ENCODE measurements at regions not wholly inside any gene's neighbourhood (a gene's known extent, or its start where the extent isn't known, plus 50 kb on each side); places are given as distances from the start of the nearest gene placed in this dataset.

DNA sequence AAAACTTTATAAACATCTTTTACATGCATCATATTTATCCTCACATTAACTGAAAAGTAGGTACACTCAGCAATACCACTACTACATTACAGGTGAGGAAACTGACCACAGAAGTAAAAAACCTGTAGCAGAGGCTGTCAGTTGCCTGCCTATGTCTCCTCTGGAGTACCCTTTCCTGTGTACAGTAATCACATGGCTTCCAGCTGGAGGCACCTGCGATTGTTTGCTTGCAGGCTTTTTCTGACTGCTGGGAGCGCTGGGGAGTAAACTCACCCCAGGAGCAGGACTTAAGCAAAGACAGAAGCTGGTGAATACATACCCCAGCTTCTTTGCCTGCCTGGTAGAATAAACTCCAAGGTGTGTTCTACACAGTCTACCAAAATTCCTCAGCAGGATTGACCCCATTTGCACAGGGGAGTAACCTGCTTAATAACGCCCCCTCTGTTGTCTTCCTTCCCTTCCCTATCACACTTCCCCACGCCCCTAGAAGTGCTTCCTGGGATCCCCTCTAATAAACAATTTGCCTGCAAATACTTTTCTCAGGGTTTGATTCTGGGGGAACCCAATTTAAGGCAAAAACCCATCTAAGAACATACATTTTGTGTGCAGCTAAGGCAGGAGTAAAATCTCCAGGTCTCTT is 138.9 kb downstream of the PTH2R start:
- peak; percentile 33 for DNase-seq

DNA sequence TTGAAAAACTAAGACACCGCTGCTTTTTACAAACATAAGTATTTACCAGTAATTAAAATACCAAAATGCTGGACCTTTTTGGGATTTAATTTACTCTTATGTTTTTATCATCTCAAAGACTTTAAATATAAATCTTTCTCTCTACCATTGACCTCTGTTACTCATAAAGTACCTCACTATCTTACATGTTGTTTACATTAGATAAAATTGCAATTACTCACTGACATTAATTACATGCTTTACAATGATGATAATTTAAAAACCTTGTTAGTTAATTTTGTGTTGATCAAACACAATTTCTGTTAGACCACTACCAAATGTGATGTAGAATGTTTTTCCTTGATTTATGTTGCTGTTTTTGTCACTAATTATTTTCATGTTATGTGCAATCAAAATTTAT is 139.5 kb downstream of the PTH2R start:
- DNase-seq: no peak

DNA sequence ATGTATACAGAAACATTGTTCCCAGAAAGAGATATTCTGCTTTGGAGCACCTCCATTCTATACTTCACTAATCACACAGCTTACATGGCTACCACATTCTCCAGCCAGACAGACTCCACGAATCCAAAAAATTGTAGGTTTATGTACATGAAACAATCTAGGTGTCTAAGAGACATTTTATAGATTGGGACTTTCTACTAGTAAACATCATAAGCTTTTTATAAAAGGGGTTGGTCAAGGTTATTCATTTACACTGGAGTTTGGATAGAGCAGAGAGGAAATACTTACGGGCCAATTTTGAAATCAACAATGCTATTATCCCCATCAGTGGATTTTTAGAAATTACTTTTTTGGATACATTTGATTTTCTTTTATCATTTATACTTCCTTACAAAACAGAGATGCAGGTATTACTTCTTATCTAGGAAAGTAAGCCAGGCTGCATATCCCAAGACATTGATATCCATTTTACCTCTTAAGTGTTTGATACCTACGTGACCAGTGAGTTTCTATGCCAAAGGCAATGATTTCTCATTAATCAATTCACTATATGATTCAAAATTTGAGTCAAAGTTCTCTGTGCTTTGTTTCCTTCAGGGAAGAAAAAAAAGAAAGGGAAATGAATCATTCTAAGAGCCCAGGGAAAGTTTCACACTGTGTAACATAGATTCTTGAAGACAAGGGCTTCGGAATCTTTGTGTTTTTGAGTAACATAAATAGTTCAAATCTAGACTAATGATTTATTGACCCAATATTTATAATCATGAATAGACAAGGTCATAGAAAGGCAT is 140.5 kb downstream of the PTH2R start:
- no peak for DNase-seq

DNA sequence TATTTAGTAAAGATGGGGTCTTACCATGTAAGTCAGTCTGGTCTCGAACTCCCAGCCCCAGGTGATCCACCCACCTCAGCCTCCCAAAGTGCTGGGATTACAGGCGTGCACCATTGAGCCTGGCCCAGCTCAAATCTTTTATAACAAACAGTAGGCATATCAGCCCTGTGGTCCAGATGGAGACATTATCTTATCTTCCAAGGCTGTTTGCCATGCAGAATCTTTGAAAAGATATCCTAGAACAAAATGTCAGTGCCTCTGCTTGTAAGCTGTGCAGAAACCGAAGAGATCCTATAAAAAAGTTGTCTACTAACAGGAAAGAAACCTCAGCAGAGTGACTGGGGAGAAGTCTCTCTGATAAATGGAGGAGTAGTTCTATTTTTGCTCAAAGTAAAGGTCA is 142.1 kb downstream of the PTH2R start:
- DNase-seq: peak; percentile 54

DNA sequence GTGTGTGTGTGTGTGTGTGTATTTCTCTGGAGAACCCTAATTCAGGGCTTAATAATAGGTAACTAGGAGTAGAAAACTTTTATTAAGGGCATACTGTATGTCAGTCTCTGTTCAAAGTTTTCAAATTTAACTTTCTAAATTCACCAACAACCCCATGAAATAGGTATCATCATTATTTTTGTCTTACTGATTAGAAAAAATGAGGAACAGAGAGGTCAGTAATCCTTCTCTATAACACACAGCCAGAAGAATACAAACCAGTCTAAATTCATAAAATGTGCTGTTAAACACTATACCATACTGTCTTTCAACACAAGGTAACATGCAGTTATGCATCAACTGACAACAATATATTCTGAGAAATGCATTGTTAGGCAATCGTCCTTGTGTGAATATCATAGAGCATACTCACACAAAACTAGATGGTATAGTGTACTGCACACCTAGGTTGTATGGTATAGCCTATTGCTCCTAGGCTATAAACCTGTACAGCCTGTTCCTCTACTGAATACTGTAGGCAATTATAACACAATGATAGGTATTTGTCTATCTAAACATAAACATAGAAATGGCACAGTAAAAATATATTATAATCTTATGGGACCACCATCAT is 143.1 kb downstream of the PTH2R start:
- no peak for DNase-seq

DNA sequence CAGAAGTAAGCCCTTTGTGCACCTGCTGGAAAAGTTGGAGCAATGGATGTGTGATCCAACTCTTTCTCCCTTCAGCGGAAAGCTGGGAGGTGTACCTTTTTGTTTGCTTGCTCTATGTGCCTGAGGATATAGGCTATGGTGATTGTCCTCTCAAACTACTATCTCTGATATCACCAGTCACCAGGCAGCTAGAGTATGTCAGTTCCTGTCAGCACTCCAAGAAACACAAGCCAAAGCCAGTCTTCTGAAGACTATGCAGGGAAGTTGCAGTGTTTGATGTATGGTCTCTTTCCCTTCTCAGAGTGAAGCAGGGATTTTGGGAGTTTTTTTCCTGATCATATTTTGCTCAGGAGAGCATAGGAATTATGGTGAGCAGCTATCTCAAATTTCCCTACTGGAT is 146.4 kb downstream of the PTH2R start:
- DNase-seq: peak; percentile 76

DNA sequence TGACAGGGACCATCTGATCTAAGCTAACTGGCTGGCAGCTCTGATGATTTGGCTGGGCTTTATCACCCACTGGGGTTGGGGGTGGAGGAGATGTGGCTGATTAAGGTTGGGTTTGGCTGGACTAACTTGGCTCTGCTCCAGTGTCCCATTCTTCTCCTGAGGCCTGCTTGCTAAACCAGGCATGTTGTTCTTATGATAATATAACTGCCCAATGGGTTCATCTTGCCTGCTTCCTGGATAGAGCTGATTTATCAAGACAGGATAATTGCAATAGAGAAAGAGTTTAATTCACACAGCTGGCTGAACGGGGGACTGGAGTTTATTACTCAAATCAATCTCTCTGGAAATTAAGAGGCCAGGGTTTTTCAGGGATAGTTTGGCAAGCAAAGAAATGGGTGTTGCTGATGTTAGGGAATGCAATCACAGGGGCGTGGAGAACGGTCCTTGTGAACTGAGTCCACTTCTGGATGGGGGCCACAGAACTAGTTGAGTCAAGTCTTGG is 150.4 kb downstream of the PTH2R start:
- peak; percentile 91 for DNase-seq

DNA sequence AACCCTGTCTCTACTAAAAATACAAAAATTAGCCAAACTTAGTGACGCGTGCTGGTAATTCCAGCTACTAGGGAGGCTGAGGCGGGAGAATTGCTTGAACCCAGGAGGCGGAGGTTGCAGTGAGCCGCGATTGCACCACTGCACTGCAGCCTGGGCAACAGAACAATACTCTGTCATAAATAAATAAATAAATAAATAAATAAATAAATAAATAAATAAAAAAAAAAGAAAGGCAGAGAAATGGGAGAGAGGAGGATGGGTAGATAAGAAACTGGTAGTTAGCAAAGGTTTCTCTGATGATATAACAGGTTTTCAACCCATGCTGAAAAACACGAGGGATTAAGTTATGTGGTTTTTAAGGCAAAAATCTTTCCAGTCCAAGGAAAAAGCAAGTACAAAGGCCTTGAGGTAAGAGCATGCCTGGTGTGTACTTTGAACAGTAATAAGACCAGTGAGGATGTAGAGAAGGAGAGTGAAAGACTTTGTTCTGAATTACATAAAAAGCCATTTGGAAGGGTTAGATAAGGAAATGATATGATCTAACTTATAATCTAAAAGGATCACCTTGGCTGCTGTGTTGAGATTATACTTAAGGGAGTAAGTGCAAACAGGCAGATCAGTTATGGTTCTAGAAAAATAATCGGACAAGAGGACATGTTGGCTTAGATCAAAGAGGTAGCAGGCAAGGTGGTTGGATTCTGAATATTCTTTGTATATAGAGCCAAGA is 159.3 kb downstream of the PTH2R start:
- DNase-seq: peak; percentile 30

DNA sequence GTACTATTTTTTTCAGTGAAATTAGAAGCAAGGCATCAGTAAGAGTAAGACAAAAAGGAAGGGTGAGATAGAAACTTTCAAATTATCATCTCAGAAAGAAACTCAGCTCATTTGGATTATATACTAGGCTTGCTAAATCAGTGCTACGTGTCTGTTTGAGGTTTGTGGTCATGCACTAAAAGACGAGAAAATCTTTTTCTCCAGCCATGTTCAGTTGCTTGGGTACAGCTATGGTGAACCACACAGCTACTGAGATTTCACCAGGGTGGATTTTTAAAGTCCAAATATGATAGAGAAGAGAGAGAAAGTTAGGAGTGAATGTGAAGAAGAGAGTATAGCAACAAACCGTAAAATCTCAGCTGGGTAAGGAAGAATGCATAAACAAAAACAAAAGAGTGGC is 161.6 kb downstream of the PTH2R start:
- no peak for DNase-seq

DNA sequence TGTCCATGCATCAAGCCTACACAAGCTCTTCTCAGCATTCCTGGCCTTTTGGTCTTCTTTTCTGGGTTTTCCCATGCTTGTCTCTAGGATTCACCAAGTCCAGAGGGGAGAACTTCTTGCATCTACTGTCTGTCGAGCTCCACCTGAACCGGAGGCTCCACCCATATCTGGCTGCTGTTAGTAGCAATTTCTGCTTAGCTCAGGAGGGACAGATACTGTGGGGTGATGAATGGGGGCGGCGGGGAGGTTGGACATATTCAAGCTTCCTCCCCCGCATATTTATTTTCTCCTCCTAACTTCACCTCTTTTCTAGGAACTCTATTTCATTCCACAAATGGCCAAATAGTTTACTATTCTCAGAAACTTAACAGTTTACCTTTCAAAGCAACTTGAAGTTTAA is 163.5 kb downstream of the PTH2R start:
- peak; percentile 26 for DNase-seq

DNA sequence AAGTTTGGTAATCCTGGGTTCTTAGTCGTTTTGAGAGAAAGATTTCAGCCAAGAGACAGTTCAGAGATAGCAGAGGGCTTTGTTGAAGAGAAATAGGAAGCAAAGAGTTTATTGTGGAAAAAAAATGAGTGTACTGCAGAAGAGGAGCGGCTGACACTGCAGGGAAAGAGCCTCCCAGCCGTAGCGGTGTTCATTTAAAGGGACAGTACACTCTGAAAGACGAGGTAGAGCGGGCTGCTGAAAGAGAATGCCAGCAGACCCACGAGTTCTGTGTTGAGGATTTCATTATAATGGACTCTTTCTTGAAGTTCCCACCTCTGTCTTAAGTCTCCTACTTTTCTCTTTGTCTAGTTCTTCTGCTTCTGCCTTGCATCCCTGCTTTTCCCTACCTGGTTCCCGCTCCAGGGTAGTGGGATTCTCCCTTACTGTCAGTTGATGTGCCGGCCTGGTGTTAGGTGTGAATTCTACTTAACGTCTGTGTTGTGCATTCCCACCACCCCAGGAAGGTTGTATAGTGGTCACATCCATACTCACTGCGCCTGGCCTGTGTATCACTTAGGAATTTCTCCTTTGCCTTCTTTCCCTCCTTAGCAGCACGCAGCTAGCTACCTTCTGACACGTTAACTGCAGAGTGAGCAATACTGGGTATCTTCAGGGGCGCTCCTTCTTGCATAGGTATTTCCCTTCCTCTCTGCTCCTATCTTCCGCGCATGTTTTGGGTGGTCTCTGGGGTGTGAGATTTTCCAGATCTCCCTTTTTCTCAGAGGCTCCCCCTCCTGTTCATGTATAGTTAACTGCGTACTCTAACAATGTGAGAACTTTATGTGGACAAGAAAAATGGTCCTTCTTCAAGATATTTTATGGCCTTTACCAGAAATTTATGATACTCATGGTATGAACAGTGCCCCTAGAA is 164.5 kb downstream of the PTH2R start:
- peak; percentile 27 for DNase-seq

DNA sequence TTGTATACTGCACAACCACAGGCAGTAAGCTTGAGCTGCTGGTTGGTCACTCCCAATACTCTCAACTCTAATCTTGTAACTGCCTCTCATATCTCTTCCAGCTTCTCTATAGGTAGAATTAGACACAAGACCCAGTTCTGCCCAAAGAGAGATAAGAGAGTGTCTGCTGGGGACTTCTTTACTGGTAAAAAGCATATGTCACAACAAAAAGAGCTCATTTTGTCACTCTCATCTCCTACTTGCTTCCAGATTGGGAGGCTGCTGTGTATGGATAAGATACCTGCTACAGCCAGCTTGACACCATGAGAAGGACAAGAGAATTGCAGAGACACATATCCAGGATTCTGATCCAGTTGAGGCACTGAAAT is 165.2 kb downstream of the PTH2R start:
- DNase-seq: peak; percentile 98

DNA sequence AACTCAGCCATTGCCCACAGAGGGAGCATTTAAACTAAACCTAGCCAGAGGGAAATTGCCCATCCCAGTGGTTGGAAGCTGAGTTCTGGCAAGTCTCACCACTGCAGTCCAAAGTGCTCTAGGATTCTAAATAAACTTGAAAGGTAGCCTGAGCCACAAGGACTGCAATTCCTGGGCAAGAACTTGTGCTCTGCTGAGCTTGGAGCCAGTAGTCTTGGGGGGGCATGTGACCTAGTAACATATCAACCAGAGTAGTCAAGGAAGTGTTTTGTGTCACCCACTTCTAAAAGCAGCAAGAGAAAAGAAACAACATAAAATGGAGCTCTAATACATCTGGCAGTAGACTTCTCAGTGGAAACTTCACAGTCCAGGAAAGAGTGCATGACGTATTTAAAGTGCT is 167.0 kb downstream of the PTH2R start:
- peak; percentile 7 for DNase-seq

DNA sequence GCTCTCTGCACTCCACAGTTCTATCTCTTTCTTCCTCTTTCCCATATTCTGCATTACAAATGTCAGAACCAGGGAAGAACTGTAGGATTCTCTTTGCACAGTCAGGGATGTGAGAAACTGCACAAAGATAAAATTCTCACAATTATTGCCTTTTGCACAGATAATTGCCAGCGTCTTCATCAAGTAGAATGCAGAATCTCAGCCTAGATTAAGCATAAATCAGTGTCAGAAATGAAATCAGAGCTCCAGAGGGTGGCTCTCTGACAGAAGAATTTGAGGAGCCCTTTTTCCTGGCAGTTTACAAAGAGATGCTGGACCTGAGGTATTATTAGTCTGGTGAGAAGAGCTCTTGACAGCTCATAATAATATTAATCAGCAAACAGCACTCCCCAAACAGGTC is 173.1 kb downstream of the PTH2R start:
- DNase-seq: no peak

DNA sequence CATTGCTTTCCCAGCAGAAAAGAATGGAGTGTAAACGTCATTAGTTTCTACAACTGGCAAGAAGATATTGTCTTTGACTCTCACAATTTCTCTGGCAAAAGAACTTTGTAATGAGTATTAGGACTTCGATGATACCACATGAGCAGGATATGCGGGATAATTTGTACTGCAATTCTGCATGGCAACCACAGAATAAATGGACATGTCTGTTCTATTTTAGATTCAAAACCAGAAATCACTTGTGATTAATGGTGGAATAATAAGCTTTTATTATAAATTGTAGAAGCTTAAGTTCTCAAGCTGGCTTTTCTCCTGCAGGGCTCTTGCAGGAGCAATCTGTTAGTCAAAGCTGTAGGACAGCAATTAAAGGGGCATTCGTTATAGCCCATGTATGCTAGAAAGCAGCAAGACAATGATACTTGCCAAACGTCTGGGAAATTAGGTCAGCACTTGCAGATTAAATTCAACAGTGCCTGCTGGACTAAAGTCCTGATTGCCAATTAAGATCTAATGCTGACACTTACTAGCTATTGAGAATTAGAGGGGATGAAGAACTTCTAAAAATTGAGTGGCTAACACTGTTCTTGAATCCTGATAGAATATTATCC is 177.9 kb downstream of the PTH2R start:
- no peak for DNase-seq

DNA sequence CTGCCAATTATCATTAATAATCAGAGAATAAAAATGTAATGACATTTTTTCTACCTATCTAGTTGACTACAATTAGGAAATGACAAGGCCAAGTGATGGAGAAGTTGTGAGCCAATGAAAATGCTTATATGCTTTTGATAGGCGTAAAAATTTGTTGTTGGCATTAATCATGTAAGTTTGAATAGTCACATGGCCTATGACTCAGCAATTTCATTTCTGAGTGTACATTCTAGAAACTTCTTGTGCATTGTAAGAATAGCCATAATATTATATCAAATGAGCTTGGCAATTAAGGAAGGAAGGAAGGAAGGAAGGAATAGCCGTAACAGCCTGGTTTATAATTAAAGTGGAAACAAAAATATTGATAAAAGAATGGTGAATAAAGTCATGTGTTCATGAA is 179.9 kb downstream of the PTH2R start:
- no peak for DNase-seq

DNA sequence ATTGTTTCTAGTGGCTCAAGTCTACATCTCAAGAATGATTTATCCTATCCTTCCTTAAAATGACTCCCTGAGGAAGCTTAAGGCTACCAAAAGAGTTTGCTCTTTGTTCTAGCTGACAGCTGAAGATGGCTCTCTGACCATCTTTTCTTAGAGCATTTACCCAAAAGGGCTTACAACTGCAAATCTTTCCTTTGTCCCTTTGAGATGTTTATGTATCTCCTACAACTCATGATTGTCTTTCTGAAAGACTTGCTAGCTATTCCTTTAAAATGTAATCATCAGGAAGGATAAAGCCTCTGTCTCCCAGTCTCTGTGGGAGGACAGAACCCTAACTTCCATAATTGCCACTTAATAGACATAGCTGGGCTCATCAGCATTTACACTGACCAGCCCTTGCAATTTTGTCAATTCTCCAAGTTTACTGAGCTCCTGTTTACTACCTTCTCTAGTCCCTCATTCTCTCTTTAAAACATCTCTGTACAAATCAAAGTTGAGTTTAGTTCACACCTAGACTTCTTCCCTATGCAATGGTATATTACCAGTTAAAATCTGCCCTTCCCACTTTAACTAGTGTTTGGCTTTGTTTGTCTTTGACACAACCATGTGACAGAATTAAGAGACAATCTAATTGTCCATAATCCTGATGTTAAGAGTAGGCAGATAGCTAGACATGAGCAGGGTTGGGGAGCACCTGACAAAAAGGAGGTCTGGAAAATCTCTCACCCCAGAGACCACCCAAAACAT is 188.2 kb downstream of the PTH2R start:
- DNase-seq: no peak

DNA sequence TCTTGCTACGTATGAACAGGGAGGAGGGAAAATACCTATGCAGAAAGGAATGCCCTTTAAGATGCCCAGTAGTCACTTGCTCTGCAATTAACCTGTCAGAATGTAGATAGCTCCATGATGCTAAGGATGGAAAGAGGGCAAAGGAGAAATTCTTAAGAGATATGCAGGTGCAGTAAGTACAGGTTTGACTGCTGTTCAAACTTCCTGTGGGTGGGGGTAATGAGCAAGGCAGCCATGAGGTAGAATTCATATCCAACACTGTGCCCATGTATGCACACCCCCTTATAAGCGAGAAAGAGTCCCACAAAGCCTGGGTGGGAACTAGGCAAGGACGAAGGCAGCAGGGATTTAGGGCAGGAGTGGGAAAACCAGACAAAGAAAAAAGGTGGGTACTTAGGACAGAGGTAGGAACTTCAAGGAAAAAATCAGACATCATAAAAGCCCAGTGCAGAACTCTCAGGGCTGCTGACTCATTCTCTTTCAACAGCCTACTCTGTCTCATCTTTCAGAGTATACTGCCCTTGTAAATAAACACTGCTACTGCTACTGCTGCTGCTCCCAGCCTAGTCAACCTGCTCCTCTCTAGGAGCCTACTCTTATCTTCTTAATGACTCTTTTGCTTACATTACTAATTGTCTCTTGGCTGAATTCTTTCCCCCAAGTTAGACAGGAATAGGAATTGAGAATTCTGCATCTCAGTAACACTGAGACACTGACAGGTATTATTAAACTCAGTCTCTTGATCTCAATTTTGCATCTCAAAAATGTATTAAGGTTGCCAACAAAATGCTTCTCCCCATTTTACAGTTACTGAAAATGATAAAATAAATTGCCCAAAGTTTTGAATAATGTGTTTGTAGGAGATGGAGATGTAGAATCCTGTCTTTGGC is 189.0 kb downstream of the PTH2R start:
- no peak for DNase-seq

DNA sequence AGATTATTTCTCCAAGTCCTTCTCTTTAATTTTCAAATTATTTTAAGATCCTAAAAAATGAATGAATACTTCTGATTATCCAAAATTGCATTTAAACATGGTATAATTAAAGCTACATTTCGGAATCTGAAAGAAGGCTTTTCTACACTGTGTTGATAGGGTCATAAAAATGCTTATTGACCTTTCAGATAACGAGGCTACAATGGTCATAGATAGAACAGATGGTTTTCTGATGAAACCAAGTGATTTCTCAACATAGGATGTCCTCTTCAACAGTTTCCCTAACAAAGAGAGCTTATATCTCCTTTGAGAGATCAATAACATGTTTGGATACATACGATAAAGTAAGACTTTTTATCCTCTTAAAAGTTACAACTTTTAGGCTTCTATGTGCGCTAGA is 201.1 kb downstream of the PTH2R start:
- DNase-seq: no peak
